Lower leg skin (tissue), 3 donors: ENCODE measurements at regions not wholly inside any gene's neighbourhood (a gene's known extent, or its start where the extent isn't known, plus 50 kb on each side); places are given as distances from the start of the nearest gene placed in this dataset.

ENCODE experiments used
- CTCF ChIP-seq, 3 donors: fragments of 450-650 bp; IDR thresholded peaks; one replicate each; pipeline ENCODE4 v1.5.1; 2016; ENCODE audit warnings: antibody characterized with exemption in 3 of 3, mild to moderate bottlenecking in 3 of 3, moderate library complexity in 2 of 3
- POLR2A ChIP-seq, 2 donors: fragments of 450-650 bp; IDR thresholded peaks; one replicate each; pipeline ENCODE4 v1.6.1; 2016 to 2017; ENCODE audit warnings: antibody characterized with exemption in 2 of 2, mild to moderate bottlenecking in 1 of 2, moderate library complexity in 1 of 2

- TF ChIP-seq CTCF (IDR thresholded peaks at IDR 0.05) (no peak), POLR2A (IDR thresholded peaks at IDR 0.05) (no peak)
Observed at GRCh38 chr1:198860371-198860770, 221.5 kb downstream of the PTPRC start.
